DND-41 (cell line): ENCODE measurements at regions not wholly inside any gene's neighbourhood (a gene's known extent, or its start where the extent isn't known, plus 50 kb on each side); places are given as distances from the start of the nearest gene placed in this dataset.

Experiments
- ATAC-seq: fragments of 200-7000 bp; cut with Tn5 transposase; 3 replicates; pipeline ENCODE4 v1.9.1; 2021; ENCODE audit warnings: low read depth; ENCODE audit not compliant: insufficient read depth
- DNase-seq: peaks from one replicate; pipeline ENCODE4 v3.0.0-alpha.2; 2020
- H2AFZ ChIP-seq: 2 replicates; pipeline ENCODE4 v1.6.0; 2012; ENCODE audit warnings: low read depth, low read length
- H3K27ac ChIP-seq: 2 replicates; pipeline ENCODE4 v1.5.1; 2012; ENCODE audit warnings: low read length, inconsistent platforms
- H3K27me3 ChIP-seq: fragments of 200-600 bp; sonication (generic); 2 replicates; pipeline ENCODE4 v1.6.0; 2012; ENCODE audit warnings: low read length, mild to moderate bottlenecking, inconsistent platforms; ENCODE audit not compliant: insufficient read depth, poor library complexity
- H3K36me3 ChIP-seq: 2 replicates; pipeline ENCODE4 v1.5.1; 2012; ENCODE audit warnings: low read length, inconsistent platforms; ENCODE audit not compliant: insufficient read depth
- H3K4me1 ChIP-seq: 2 replicates; pipeline ENCODE4 v1.5.1; 2012; ENCODE audit warnings: mild to moderate bottlenecking, low read length; ENCODE audit not compliant: insufficient read depth
- H3K4me2 ChIP-seq: 2 replicates; pipeline ENCODE4 v1.6.0; 2012; ENCODE audit warnings: mild to moderate bottlenecking, moderate library complexity, low read length, inconsistent platforms; ENCODE audit not compliant: insufficient read depth
- H3K4me3 ChIP-seq, 2 experiments: fragments of 200-600 bp in 1 of 2; shearing (Covaris generic) in 1 of 2; 2 replicates each; pipeline ENCODE4 v1.5.1; 2012 to 2016; ENCODE audit warnings: inconsistent platforms in 2 of 2, low read length in 2 of 2, mild to moderate bottlenecking in 2 of 2, low read depth in 1 of 2, moderate library complexity in 1 of 2
- H3K79me2 ChIP-seq: 2 replicates; pipeline ENCODE4 v1.6.0; 2012; ENCODE audit warnings: low read length, inconsistent platforms; ENCODE audit not compliant: insufficient read depth
- H3K9ac ChIP-seq: 2 replicates; pipeline ENCODE4 v1.6.0; 2012; ENCODE audit warnings: low read depth, mild to moderate bottlenecking, inconsistent platforms, low read length, moderate library complexity
- H3K9me3 ChIP-seq: 2 replicates; pipeline ENCODE4 v1.5.1; 2012; ENCODE audit warnings: low read length, moderate library complexity, mild to moderate bottlenecking, inconsistent platforms; ENCODE audit not compliant: insufficient read depth, severe bottlenecking
- H4K20me1 ChIP-seq: 2 replicates; pipeline ENCODE4 v1.6.0; 2012; ENCODE audit warnings: low read length; ENCODE audit not compliant: insufficient read depth
- EZH2 ChIP-seq: IDR thresholded peaks from 3 replicates; pipeline ENCODE4 v1.6.1; 2012; ENCODE audit warnings: borderline replicate concordance, low read depth, mild to moderate bottlenecking, moderate library complexity, low read length, inconsistent platforms; ENCODE audit not compliant: severe bottlenecking
- TF ChIP-seq, protein P1 (sequence below): IDR thresholded peaks from 2 replicates; pipeline ENCODE4 v1.5.1; 2012; ENCODE audit warnings: borderline replicate concordance, low read length, moderate library complexity, mild to moderate bottlenecking; ENCODE audit not compliant: poor library complexity, severe bottlenecking; ENCODE audit errors: extremely low read depth

- Histone ChIP-seq H3K4me3 (no peak overlapping the region), H3K9me3 (no peaks in the 10 kb centered on the region), H3K27ac (no peak overlapping the region), H3K36me3 (no peaks in the 10 kb centered on the region), H3K9ac (no peak overlapping the region), H3K79me2 (no peaks in the 10 kb centered on the region), H3K4me1 (no peaks in the 10 kb centered on the region), H3K4me2 (no peak overlapping the region), H3K27me3 (no peaks in the 10 kb centered on the region), H2AFZ (no peak overlapping the region), H4K20me1 (no peaks in the 10 kb centered on the region)
- ATAC-seq (no peak), DNase-seq (no peak)
- TF ChIP-seq EZH2: no peak
- TF ChIP-seq, protein P1, sequence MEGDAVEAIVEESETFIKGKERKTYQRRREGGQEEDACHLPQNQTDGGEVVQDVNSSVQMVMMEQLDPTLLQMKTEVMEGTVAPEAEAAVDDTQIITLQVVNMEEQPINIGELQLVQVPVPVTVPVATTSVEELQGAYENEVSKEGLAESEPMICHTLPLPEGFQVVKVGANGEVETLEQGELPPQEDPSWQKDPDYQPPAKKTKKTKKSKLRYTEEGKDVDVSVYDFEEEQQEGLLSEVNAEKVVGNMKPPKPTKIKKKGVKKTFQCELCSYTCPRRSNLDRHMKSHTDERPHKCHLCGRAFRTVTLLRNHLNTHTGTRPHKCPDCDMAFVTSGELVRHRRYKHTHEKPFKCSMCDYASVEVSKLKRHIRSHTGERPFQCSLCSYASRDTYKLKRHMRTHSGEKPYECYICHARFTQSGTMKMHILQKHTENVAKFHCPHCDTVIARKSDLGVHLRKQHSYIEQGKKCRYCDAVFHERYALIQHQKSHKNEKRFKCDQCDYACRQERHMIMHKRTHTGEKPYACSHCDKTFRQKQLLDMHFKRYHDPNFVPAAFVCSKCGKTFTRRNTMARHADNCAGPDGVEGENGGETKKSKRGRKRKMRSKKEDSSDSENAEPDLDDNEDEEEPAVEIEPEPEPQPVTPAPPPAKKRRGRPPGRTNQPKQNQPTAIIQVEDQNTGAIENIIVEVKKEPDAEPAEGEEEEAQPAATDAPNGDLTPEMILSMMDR: no peak
Observed at GRCh38 chr12:128008341-128008740, 258.6 kb upstream of the TMEM132C start.

- H3K4me2 ChIP-seq: no peak overlapping the region
- no peak for ATAC-seq
- H3K36me3 ChIP-seq: no peaks in the 10 kb centered on the region
- H2AFZ ChIP-seq: no peak overlapping the region
- TF ChIP-seq EZH2: no peak
- TF ChIP-seq, protein P1: no peak
- H3K27ac ChIP-seq: no peak overlapping the region
- H3K4me1 ChIP-seq: no peaks in the 10 kb centered on the region
- H3K9ac ChIP-seq: no peak overlapping the region
- H3K4me3 ChIP-seq: no peak overlapping the region
- H3K9me3 ChIP-seq: peaks cover 2% of the 10 kb centered on the region
- no peaks in the 10 kb centered on the region for H3K79me2 ChIP-seq
- no peaks in the 10 kb centered on the region for H4K20me1 ChIP-seq
- no peaks in the 10 kb centered on the region for H3K27me3 ChIP-seq
- no peak for DNase-seq
Observed at GRCh38 chr12:128009108-128009507, 257.9 kb upstream of the TMEM132C start.

DNA sequence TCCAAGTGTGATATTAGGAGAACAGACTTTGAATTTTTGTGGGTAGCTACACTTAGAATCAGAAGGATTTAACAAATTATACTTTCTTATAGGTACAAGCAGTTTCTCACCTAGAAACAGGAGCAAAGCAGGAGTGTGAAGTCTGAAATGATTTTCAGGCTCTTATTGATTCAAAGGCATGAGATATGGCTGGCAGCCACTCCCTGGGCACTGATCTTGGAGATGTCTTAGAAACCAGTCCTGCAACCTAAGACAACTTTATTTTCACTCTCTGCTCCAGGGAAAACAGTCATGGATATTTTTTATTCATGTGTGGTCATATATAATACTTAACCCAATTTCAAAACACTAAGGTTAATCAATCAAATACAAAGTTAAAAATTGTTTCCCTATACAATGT, 254.9 kb upstream of the TMEM132C start:
- Histone ChIP-seq H3K4me1 (no peaks in the 10 kb centered on the region), H3K27ac (no peak overlapping the region), H3K9me3 (peaks cover 2% of the 10 kb centered on the region), H3K79me2 (no peaks in the 10 kb centered on the region), H3K27me3 (no peaks in the 10 kb centered on the region), H2AFZ (no peak overlapping the region), H3K9ac (no peak overlapping the region), H3K4me3 (no peak overlapping the region), H4K20me1 (no peaks in the 10 kb centered on the region), H3K36me3 (no peaks in the 10 kb centered on the region), H3K4me2 (no peak overlapping the region)
- ATAC-seq (no peak), DNase-seq (no peak)
- TF ChIP-seq, protein P1: no peak
- no peak for TF ChIP-seq EZH2

- no peak for TF ChIP-seq EZH2
- TF ChIP-seq, protein P1: no peak
- H3K4me2 ChIP-seq: no peak overlapping the region
- H3K27me3 ChIP-seq: no peaks in the 10 kb centered on the region
- H3K9me3 ChIP-seq: peaks cover 2% of the 10 kb centered on the region
- no peak for DNase-seq
- no peak overlapping the region for H3K27ac ChIP-seq
- no peaks in the 10 kb centered on the region for H4K20me1 ChIP-seq
- no peaks in the 10 kb centered on the region for H3K79me2 ChIP-seq
- H3K4me3 ChIP-seq: no peak overlapping the region
- ATAC-seq: no peak
- no peak overlapping the region for H2AFZ ChIP-seq
- H3K9ac ChIP-seq: no peak overlapping the region
- H3K36me3 ChIP-seq: no peaks in the 10 kb centered on the region
- H3K4me1 ChIP-seq: no peaks in the 10 kb centered on the region
Observed at GRCh38 chr12:128015276-128015675, 251.7 kb upstream of the TMEM132C start.
